GM12892 (cell line): ENCODE measurements at regions not wholly inside any gene's neighbourhood (a gene's known extent, or its start where the extent isn't known, plus 50 kb on each side); places are given as distances from the start of the nearest gene placed in this dataset.

Experiments used
- POLR2A ChIP-seq: IDR thresholded peaks from 2 replicates; pipeline ENCODE4 v1.6.1; 2011; ENCODE audit warnings: low read depth, low read length, control low read depth
- POLR2AphosphoS5 ChIP-seq: IDR thresholded peaks from 2 replicates; pipeline ENCODE4 v1.6.1; 2011; ENCODE audit warnings: low read depth, low read length, control low read depth

DNA sequence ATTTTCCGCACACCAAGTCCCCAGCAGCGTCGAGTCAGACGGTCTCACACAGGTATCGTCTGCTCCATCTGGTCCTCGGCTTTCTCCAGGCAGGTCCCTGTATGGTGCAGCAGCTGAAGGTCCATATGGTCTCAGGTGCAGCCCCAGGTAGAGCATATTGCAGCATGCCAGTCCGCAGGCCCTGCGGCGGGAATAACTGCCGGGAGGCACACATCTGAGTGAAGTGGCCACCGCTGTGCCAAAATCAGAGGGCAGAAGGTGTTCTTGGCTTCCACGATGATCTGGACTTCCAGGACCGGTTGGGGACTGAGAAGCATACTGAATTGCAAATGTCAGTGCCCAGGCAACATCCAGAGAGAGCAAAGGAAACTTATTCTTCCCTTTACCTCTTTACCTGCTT is 320.3 kb downstream of the RNF144A start:
- TF ChIP-seq POLR2A: no peak
- no peak for TF ChIP-seq POLR2AphosphoS5
